GM23338 (cell line): ENCODE measurements at regions not wholly inside any gene's neighbourhood (a gene's known extent, or its start where the extent isn't known, plus 50 kb on each side); places are given as distances from the start of the nearest gene placed in this dataset.

Experiments used
- ATAC-seq: fragments of 200-7000 bp; cut with Tn5 transposase; 3 replicates; pipeline ENCODE4 v1.9.1; 2020
- DNase-seq: peaks from one replicate; pipeline ENCODE4 v3.0.0-alpha.2; 2015; ENCODE audit warnings: low spot score
- H2AFZ ChIP-seq: fragments of 200-600 bp; sonication (generic); 2 replicates; pipeline ENCODE4 v1.8.0; 2016; ENCODE audit warnings: antibody characterized with exemption, mild to moderate bottlenecking, moderate library complexity
- H3F3A ChIP-seq: fragments of 200-600 bp; sonication (generic); replicated peaks from 2 replicates; pipeline ENCODE4 v1.8.0; 2017; ENCODE audit warnings: antibody characterized with exemption, mixed run types, low read depth
- H3K27ac ChIP-seq: fragments of 200-600 bp; sonication (generic); 2 replicates; pipeline ENCODE4 v1.6.1; 2016; ENCODE audit warnings: low read depth
- H3K27me3 ChIP-seq: fragments of 200-600 bp; sonication (generic); 2 replicates; pipeline ENCODE4 v1.8.0; 2016; ENCODE audit warnings: mild to moderate bottlenecking, mixed run types, moderate library complexity; ENCODE audit not compliant: insufficient read depth
- H3K36me3 ChIP-seq: fragments of 200-600 bp; sonication (generic); 2 replicates; pipeline ENCODE4 v1.8.0; 2016; ENCODE audit warnings: mild to moderate bottlenecking; ENCODE audit not compliant: insufficient read depth
- H3K4me1 ChIP-seq: fragments of 200-600 bp; sonication (generic); 2 replicates; pipeline ENCODE4 v1.8.0; 2016; ENCODE audit warnings: mild to moderate bottlenecking, moderate library complexity; ENCODE audit not compliant: insufficient read depth
- H3K4me2 ChIP-seq: fragments of 200-600 bp; sonication (generic); 2 replicates; pipeline ENCODE4 v1.7.1; 2017; ENCODE audit warnings: mixed run types
- H3K4me3 ChIP-seq: fragments of 200-600 bp; sonication (generic); 2 replicates; pipeline ENCODE4 v1.6.1; 2016; ENCODE audit warnings: mixed run types
- H3K79me2 ChIP-seq: fragments of 200-600 bp; sonication (generic); replicated peaks from 2 replicates; pipeline ENCODE4 v1.8.0; 2017; ENCODE audit warnings: mild to moderate bottlenecking; ENCODE audit not compliant: insufficient read depth
- H3K9me2 ChIP-seq: fragments of 200-600 bp; sonication (generic); 2 replicates; pipeline ENCODE4 v1.8.0; 2017; ENCODE audit not compliant: insufficient read depth
- H4K20me1 ChIP-seq: fragments of 200-600 bp; sonication (generic); replicated peaks from 2 replicates; pipeline ENCODE4 v1.8.0; 2017; ENCODE audit warnings: mild to moderate bottlenecking; ENCODE audit not compliant: insufficient read depth
- H3K27ac Mint-ChIP-seq: 2 replicates; pipeline ENCODE4 v1.8.0; 2020; ENCODE audit warnings: inconsistent platforms, mild to moderate bottlenecking, moderate library complexity, mixed read lengths
- H3K27me3 Mint-ChIP-seq: 3 replicates; pipeline ENCODE4 v1.8.0; 2022; ENCODE audit warnings: low read depth, mild to moderate bottlenecking, moderate library complexity, mixed read lengths, inconsistent platforms; ENCODE audit not compliant: insufficient read depth, poor library complexity
- H3K36me3 Mint-ChIP-seq: 3 replicates; pipeline ENCODE4 v1.8.0; 2021; ENCODE audit warnings: low read depth, mild to moderate bottlenecking, inconsistent platforms, moderate library complexity, mixed read lengths
- H3K4me1 Mint-ChIP-seq: 3 replicates; pipeline ENCODE4 v1.8.0; 2020; ENCODE audit warnings: mild to moderate bottlenecking, inconsistent platforms, mixed read lengths
- H3K4me3 Mint-ChIP-seq: 3 replicates; pipeline ENCODE4 v1.8.0; 2021; ENCODE audit warnings: moderate library complexity, mild to moderate bottlenecking, inconsistent platforms, mixed read lengths
- H3K9me3 Mint-ChIP-seq: 3 replicates; pipeline ENCODE4 v1.8.0; 2020; ENCODE audit warnings: moderate library complexity, mild to moderate bottlenecking, inconsistent platforms, mixed read lengths
- CREB1 ChIP-seq: fragments of 250-450 bp; sonication (Bioruptor Pico); IDR thresholded peaks from 2 replicates; pipeline ENCODE4 v1.5.0; 2020; ENCODE audit warnings: low read depth, mild to moderate bottlenecking, moderate library complexity
- EZH2 ChIP-seq: fragments of 200-600 bp; sonication (generic); IDR thresholded peaks from one replicate; pipeline ENCODE4 v1.8.0; 2017; ENCODE audit warnings: antibody characterized with exemption, mild to moderate bottlenecking, low read depth; ENCODE audit not compliant: unreplicated experiment
- EZH2phosphoT487 ChIP-seq: fragments of 200-600 bp; sonication (generic); IDR thresholded peaks from one replicate; pipeline ENCODE4 v1.8.1; 2018; ENCODE audit warnings: antibody characterized with exemption; ENCODE audit not compliant: unreplicated experiment
- JUNB ChIP-seq: IDR thresholded peaks from one replicate; pipeline ENCODE4 v1.6.1; 2016; ENCODE audit warnings: antibody characterized with exemption; ENCODE audit not compliant: unreplicated experiment
- NANOG ChIP-seq: IDR thresholded peaks from 2 replicates; pipeline ENCODE4 v1.6.1; 2016; ENCODE audit warnings: antibody characterized with exemption, borderline replicate concordance
- POLR2AphosphoS5 ChIP-seq: IDR thresholded peaks from 2 replicates; pipeline ENCODE4 v1.6.1; 2016; ENCODE audit warnings: antibody characterized with exemption, low read depth
- STAT1 ChIP-seq: IDR thresholded peaks from one replicate; pipeline ENCODE4 v1.6.1; 2016; ENCODE audit warnings: antibody characterized with exemption; ENCODE audit not compliant: unreplicated experiment
- ZNF114 ChIP-seq: fragments of 250-450 bp; sonication (Bioruptor Pico); IDR thresholded peaks from 2 replicates; pipeline ENCODE4 v1.5.0; 2020; ENCODE audit warnings: mild to moderate bottlenecking, moderate library complexity
- ZNF331 ChIP-seq: fragments of 250-450 bp; sonication (Bioruptor Pico); IDR thresholded peaks from 2 replicates; pipeline ENCODE4 v1.5.0; 2020; ENCODE audit warnings: low read depth, mild to moderate bottlenecking, moderate library complexity
- TF ChIP-seq, protein P1 (sequence below): fragments of 250-450 bp; sonication (Bioruptor Pico); IDR thresholded peaks from 2 replicates; pipeline ENCODE4 v1.5.0; 2020; ENCODE audit warnings: mild to moderate bottlenecking, moderate library complexity
- TF ChIP-seq, protein P2 (sequence below): IDR thresholded peaks from one replicate; pipeline ENCODE4 v1.6.1; 2018; ENCODE audit warnings: antibody characterized with exemption; ENCODE audit not compliant: unreplicated experiment

DNA sequence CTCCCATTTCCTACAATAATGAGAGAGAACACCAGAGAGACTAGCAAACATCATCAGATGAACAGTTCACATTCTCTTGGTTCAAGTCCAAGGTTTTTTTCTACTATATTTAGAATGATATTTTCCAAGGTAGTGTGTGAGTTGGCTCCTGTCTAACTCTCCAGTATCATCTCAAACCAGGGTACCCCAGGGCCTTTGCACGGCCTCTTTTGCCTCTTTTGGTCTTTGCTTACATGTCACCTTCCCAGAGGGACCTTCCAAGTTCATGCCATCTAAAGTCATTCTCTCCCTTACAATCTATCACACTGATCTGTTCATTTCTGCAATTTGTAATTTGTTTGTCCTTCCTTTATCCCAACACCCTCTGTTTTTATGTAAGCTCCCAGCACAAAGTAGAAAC, 264.5 kb downstream of the VRK1 start:
- TF ChIP-seq JUNB (no peak), ZNF331 (no peak), EZH2phosphoT487 (no peak), EZH2 (no peak)
- TF ChIP-seq, protein P1, sequence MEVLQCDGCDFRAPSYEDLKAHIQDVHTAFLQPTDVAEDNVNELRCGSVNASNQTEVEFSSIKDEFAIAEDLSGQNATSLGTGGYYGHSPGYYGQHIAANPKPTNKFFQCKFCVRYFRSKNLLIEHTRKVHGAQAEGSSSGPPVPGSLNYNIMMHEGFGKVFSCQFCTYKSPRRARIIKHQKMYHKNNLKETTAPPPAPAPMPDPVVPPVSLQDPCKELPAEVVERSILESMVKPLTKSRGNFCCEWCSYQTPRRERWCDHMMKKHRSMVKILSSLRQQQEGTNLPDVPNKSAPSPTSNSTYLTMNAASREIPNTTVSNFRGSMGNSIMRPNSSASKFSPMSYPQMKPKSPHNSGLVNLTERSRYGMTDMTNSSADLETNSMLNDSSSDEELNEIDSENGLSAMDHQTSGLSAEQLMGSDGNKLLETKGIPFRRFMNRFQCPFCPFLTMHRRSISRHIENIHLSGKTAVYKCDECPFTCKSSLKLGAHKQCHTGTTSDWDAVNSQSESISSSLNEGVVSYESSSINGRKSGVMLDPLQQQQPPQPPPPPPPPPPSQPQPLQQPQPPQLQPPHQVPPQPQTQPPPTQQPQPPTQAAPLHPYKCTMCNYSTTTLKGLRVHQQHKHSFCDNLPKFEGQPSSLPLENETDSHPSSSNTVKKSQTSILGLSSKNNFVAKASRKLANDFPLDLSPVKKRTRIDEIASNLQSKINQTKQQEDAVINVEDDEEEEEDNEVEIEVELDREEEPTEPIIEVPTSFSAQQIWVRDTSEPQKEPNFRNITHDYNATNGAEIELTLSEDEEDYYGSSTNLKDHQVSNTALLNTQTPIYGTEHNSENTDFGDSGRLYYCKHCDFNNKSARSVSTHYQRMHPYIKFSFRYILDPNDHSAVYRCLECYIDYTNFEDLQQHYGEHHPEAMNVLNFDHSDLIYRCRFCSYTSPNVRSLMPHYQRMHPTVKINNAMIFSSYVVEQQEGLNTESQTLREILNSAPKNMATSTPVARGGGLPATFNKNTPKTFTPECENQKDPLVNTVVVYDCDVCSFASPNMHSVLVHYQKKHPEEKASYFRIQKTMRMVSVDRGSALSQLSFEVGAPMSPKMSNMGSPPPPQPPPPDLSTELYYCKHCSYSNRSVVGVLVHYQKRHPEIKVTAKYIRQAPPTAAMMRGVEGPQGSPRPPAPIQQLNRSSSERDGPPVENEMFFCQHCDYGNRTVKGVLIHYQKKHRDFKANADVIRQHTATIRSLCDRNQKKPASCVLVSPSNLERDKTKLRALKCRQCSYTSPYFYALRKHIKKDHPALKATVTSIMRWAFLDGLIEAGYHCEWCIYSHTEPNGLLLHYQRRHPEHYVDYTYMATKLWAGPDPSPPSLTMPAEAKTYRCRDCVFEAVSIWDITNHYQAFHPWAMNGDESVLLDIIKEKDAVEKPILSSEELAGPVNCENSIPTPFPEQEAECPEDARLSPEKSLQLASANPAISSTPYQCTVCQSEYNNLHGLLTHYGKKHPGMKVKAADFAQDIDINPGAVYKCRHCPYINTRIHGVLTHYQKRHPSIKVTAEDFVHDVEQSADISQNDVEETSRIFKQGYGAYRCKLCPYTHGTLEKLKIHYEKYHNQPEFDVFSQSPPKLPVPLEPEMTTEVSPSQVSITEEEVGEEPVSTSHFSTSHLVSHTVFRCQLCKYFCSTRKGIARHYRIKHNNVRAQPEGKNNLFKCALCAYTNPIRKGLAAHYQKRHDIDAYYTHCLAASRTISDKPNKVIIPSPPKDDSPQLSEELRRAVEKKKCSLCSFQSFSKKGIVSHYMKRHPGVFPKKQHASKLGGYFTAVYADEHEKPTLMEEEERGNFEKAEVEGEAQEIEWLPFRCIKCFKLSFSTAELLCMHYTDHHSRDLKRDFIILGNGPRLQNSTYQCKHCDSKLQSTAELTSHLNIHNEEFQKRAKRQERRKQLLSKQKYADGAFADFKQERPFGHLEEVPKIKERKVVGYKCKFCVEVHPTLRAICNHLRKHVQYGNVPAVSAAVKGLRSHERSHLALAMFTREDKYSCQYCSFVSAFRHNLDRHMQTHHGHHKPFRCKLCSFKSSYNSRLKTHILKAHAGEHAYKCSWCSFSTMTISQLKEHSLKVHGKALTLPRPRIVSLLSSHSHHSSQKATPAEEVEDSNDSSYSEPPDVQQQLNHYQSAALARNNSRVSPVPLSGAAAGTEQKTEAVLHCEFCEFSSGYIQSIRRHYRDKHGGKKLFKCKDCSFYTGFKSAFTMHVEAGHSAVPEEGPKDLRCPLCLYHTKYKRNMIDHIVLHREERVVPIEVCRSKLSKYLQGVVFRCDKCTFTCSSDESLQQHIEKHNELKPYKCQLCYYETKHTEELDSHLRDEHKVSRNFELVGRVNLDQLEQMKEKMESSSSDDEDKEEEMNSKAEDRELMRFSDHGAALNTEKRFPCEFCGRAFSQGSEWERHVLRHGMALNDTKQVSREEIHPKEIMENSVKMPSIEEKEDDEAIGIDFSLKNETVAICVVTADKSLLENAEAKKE (CRISPR knock-in tag) = no peak
- H4K20me1 ChIP-seq = no peaks in the 10 kb centered on the region
- Mint-ChIP-seq H3K27ac (no peak overlapping the region), H3K27me3 (no peaks in the 10 kb centered on the region), H3K9me3 (no peaks in the 10 kb centered on the region), H3K4me3 (no peak overlapping the region), H3K4me1 (peaks cover 6% of the 10 kb centered on the region; the same call in 1 of the 3 replicates), H3K36me3 (no peaks in the 10 kb centered on the region)
- DNase-seq = no peak
- H2AFZ ChIP-seq = no peak overlapping the region
- no peaks in the 10 kb centered on the region for H3K9me2 ChIP-seq
- H3F3A ChIP-seq = no peaks in the 10 kb centered on the region
- H3K4me3 ChIP-seq = no peak overlapping the region
- H3K79me2 ChIP-seq = no peaks in the 10 kb centered on the region
- no peaks in the 10 kb centered on the region for H3K4me1 ChIP-seq
- no peak for ATAC-seq
- no peak overlapping the region for H3K4me2 ChIP-seq
- H3K27ac ChIP-seq = no peak overlapping the region
- H3K27me3 ChIP-seq = no peaks in the 10 kb centered on the region
- no peaks in the 10 kb centered on the region for H3K36me3 ChIP-seq

DNA sequence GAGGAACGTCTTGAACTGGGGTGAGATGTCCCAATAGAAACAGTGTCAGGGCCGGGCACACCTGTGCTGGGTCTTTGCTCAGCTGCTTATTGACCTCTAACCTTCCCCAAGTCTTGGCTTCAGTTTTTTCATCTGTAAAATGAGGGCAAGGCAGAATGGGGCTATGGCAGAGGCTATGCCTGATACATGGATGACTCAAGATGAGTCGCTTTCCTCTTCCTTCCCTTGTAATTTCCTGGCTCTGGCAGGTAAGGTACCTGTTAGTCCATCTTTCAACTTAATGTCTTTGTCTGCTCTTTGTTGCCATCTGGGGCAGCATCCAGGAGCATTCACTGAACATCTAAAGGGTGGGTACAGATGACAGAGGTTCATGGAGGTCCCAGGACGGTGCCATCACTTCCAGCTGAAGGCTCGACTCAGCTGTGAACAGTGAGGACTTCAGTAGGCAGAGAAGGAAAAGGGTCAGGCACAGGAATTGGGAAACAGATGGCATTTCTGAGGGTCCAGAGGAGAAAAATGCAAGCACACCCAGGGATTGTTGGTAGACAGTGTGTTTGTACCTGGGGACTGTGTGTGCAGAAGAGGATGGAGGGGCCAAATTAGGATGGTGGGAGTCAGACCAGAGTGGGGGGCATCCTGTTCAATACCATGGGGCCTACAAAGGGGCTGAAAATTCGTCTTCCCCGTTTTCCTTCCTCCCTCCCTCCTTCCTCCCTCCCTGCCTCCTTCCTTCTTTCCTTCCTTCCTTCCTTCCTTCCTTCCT, 268.3 kb downstream of the VRK1 start:
- Mint-ChIP-seq H3K9me3 (no peaks in the 10 kb centered on the region), H3K27me3 (peaks cover 1% of the 10 kb centered on the region), H3K36me3 (no peaks in the 10 kb centered on the region), H3K4me1 (peaks cover 6% of the 10 kb centered on the region; the same call in 1 of the 3 replicates), H3K27ac (no peak overlapping the region), H3K4me3 (no peak overlapping the region)
- no peak overlapping the region for H2AFZ ChIP-seq
- ATAC-seq = no peak
- no peaks in the 10 kb centered on the region for H3K9me2 ChIP-seq
- no peaks in the 10 kb centered on the region for H3K79me2 ChIP-seq
- no peaks in the 10 kb centered on the region for H4K20me1 ChIP-seq
- no peak for DNase-seq
- H3K4me2 ChIP-seq = no peak overlapping the region
- no peaks in the 10 kb centered on the region for H3K27me3 ChIP-seq
- H3F3A ChIP-seq = no peaks in the 10 kb centered on the region
- H3K4me1 ChIP-seq = no peaks in the 10 kb centered on the region
- no peak overlapping the region for H3K27ac ChIP-seq
- H3K36me3 ChIP-seq = no peaks in the 10 kb centered on the region
- no peak overlapping the region for H3K4me3 ChIP-seq
- TF ChIP-seq, protein P2, sequence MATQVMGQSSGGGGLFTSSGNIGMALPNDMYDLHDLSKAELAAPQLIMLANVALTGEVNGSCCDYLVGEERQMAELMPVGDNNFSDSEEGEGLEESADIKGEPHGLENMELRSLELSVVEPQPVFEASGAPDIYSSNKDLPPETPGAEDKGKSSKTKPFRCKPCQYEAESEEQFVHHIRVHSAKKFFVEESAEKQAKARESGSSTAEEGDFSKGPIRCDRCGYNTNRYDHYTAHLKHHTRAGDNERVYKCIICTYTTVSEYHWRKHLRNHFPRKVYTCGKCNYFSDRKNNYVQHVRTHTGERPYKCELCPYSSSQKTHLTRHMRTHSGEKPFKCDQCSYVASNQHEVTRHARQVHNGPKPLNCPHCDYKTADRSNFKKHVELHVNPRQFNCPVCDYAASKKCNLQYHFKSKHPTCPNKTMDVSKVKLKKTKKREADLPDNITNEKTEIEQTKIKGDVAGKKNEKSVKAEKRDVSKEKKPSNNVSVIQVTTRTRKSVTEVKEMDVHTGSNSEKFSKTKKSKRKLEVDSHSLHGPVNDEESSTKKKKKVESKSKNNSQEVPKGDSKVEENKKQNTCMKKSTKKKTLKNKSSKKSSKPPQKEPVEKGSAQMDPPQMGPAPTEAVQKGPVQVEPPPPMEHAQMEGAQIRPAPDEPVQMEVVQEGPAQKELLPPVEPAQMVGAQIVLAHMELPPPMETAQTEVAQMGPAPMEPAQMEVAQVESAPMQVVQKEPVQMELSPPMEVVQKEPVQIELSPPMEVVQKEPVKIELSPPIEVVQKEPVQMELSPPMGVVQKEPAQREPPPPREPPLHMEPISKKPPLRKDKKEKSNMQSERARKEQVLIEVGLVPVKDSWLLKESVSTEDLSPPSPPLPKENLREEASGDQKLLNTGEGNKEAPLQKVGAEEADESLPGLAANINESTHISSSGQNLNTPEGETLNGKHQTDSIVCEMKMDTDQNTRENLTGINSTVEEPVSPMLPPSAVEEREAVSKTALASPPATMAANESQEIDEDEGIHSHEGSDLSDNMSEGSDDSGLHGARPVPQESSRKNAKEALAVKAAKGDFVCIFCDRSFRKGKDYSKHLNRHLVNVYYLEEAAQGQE = no peak
- TF ChIP-seq ZNF114 (CRISPR knock-in tag) (no peak), ZNF331 (no peak), POLR2AphosphoS5 (no peak), JUNB (no peak), NANOG (no peak), CREB1 (CRISPR knock-in tag) (no peak), EZH2 (no peak), STAT1 (no peak)
